ENCODE measurements at regions not wholly inside any gene's neighbourhood (a gene's known extent, or its start where the extent isn't known, plus 50 kb on each side); places are given as distances from the start of the nearest gene placed in this dataset.

- no peak overlapping the region for H3K9ac ChIP-seq (replicated peaks; ENCODE audit: extremely low read depth, insufficient read depth, low read length)
- H3K27me3 ChIP-seq (ENCODE audit: control insufficient read depth in 2 of 2, insufficient read depth in 2 of 2, low read length in 2 of 2): no peaks in the 10 kb centered on the region
- H3K4me1 ChIP-seq (ENCODE audit: control insufficient read depth, extremely low read depth, insufficient read depth, low read length): no peaks in the 10 kb centered on the region
- DNase-seq (ENCODE audit: low read depth, low spot score) (no peak), FAIRE-seq (no peak)
- no TSS peak for BruUV-seq (replicated peaks)
- CTCF ChIA-PET: interaction anchor here (1.5 kb wide), 1 partner anchor 11 kb away, joined by 4 read pairs; no protein-coding TSS in a partner anchor
- no peak overlapping the region for H2AFZ ChIP-seq (ENCODE audit: low read depth, low read length)
- dilution Hi-C loops (cut with MboI; ENCODE audit: extremely low pct_ligation_motif_present, low sequenced_read_pairs): no loop called here
- no peak for TF ChIP-seq POLR2AphosphoS5 (IDR thresholded peaks at IDR 0.05; ENCODE audit: insufficient read depth, low read depth, low read length)
- no peak for TF ChIP-seq FOS (IDR thresholded peaks at IDR 0.05; ENCODE audit: borderline replicate concordance, insufficient read depth, low read length)
- no peak for TF ChIP-seq POLR2A (IDR thresholded peaks at IDR 0.05; ENCODE audit: low read depth, low read length)
- TF ChIP-seq JUN (IDR thresholded peaks at IDR 0.05; ENCODE audit: borderline replicate concordance, insufficient read depth, insufficient read length, low read depth): no peak
- TF ChIP-seq EZH2 (IDR thresholded peaks at IDR 0.05; ENCODE audit: borderline replicate concordance, low read depth, low read length, severe bottlenecking): no peak
- no peak for TF ChIP-seq CTCF (IDR thresholded peaks at IDR 0.05; ENCODE audit: extremely low read depth in 1 of 2, insufficient read depth in 1 of 2, low read depth in 1 of 2, low read length in 2 of 2)
- no peak for TF ChIP-seq MYC (IDR thresholded peaks at IDR 0.05; ENCODE audit: low read depth, low read length)
- TF ChIP-seq GATA2 (IDR thresholded peaks at IDR 0.05; ENCODE audit: insufficient read depth, insufficient read length, low read depth, low read length): no peak
- TF ChIP-seq, protein P1, sequence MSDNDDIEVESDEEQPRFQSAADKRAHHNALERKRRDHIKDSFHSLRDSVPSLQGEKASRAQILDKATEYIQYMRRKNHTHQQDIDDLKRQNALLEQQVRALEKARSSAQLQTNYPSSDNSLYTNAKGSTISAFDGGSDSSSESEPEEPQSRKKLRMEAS (IDR thresholded peaks at IDR 0.05; ENCODE audit: insufficient read depth, insufficient read length): no peak
- no peaks in the 10 kb centered on the region for H4K20me1 ChIP-seq (replicated peaks; ENCODE audit: control insufficient read depth, extremely low read depth, insufficient read depth, low read length)
- no peaks in the 10 kb centered on the region for H3K36me3 ChIP-seq (ENCODE audit: control insufficient read depth in 2 of 2, extremely low read depth in 1 of 2, insufficient read depth in 2 of 2, low read length in 2 of 2)
- H3K79me2 ChIP-seq (ENCODE audit: control insufficient read depth, insufficient read depth, low read length): no peaks in the 10 kb centered on the region
- POLR2A ChIA-PET: no interaction called here
- no peak overlapping the region for H3K4me3 ChIP-seq (replicated peaks in 1 of 3; ENCODE audit: insufficient read depth in 1 of 3, low read depth in 1 of 3, low read length in 3 of 3)
- intact Hi-C loops (cut with micrococcal nuclease): no loop called here
- no peak overlapping the region for H3K27ac ChIP-seq (ENCODE audit: insufficient read depth, low read depth, low read length)
- H3K4me2 ChIP-seq (ENCODE audit: insufficient read depth, low read length): no peak overlapping the region
- H3K9me3 ChIP-seq (replicated peaks; ENCODE audit: control insufficient read depth, insufficient read depth, low read length): no peaks in the 10 kb centered on the region
- no peaks in the 10 kb centered on the region for H3K9me1 ChIP-seq (replicated peaks; ENCODE audit: control insufficient read depth, extremely low read depth, insufficient read depth, low read length)
These were observed 187.0 kb upstream of the ATP2B1 start for GRCh38 chr12:89895591-89895990.
